Stimulated activated effector memory CD8-positive, alpha-beta T cell treated with anti-CD3 and anti-CD28 coated beads, Interleukin-12 subunit alpha, Interleukin-12 subunit beta, amount 100 ng/mL, for 72 hours (primary cell): ENCODE measurements at regions not wholly inside any gene's neighbourhood (a gene's known extent, or its start where the extent isn't known, plus 50 kb on each side); places are given as distances from the start of the nearest gene placed in this dataset.
"Not testable (repeated sequence)": the region's sequence is repeated elsewhere in the genome, so short reads cannot be mapped to it uniquely, and the experiment has no call there.

Source experiments
- ATAC-seq: fragments of 150-1000 bp; cut with Tn5 transposase; 2 replicates; pipeline ENCODE4 v1.10.0; 2021
- DNase-seq, 2 donors: peaks; one replicate each; pipeline ENCODE4 v3.0.0; 2021 to 2022; ENCODE audit warnings: low spot score in 2 of 2
- H3K27ac Mint-ChIP-seq: one replicate; pipeline ENCODE4 v1.8.0; 2022; ENCODE audit warnings: mild to moderate bottlenecking, mixed read lengths
- H3K36me3 Mint-ChIP-seq: one replicate; pipeline ENCODE4 v1.8.0; 2022; ENCODE audit warnings: mild to moderate bottlenecking, mixed read lengths
- H3K4me1 Mint-ChIP-seq: one replicate; pipeline ENCODE4 v1.8.0; 2022; ENCODE audit warnings: mixed read lengths
- H3K4me3 Mint-ChIP-seq: one replicate; pipeline ENCODE4 v1.8.0; 2022; ENCODE audit warnings: mild to moderate bottlenecking, mixed read lengths
- H3K9me3 Mint-ChIP-seq: one replicate; pipeline ENCODE4 v1.8.0; 2022; ENCODE audit warnings: mixed read lengths

GRCh38 chr12:58668871-58669270 is 251.4 kb downstream of the LRIG3 start:
- H3K9me3 Mint-ChIP-seq: peaks cover under 1% of the 10 kb centered on the region
- no peak overlapping the region for H3K4me3 Mint-ChIP-seq
- no peaks in the 10 kb centered on the region for H3K36me3 Mint-ChIP-seq
- ATAC-seq (no peak), DNase-seq (no peak)
- H3K27ac Mint-ChIP-seq: no peak overlapping the region
- no peaks in the 10 kb centered on the region for H3K4me1 Mint-ChIP-seq

- H3K36me3 Mint-ChIP-seq: no peaks in the 10 kb centered on the region
- no peak for DNase-seq
- no peaks in the 10 kb centered on the region for H3K4me1 Mint-ChIP-seq
- no peak overlapping the region for H3K4me3 Mint-ChIP-seq
- ATAC-seq: no peak
- H3K9me3 Mint-ChIP-seq: peaks cover 6% of the 10 kb centered on the region
- no peak overlapping the region for H3K27ac Mint-ChIP-seq
Measured at GRCh38 chr12:58670623-58671022, 249.7 kb downstream of the LRIG3 start.

- H3K4me3 Mint-ChIP-seq: no peak overlapping the region
- H3K27ac Mint-ChIP-seq: no peak overlapping the region
- ATAC-seq (no peak), DNase-seq (no peak)
- H3K36me3 Mint-ChIP-seq: no peaks in the 10 kb centered on the region
- H3K4me1 Mint-ChIP-seq: no peaks in the 10 kb centered on the region
- peaks cover 9% of the 10 kb centered on the region for H3K9me3 Mint-ChIP-seq
Measured at GRCh38 chr12:58671196-58671595, 249.1 kb downstream of the LRIG3 start.

GRCh38 chr12:58673021-58673420 is 247.3 kb downstream of the LRIG3 start:
- Mint-ChIP-seq H3K4me3 (no peak overlapping the region), H3K4me1 (no peaks in the 10 kb centered on the region), H3K36me3 (no peaks in the 10 kb centered on the region), H3K27ac (no peak overlapping the region), H3K9me3 (peaks cover 13% of the 10 kb centered on the region)
- ATAC-seq: no peak
- DNase-seq: no peak

- H3K4me1 Mint-ChIP-seq, ATAC-seq: not testable (repeated sequence)
- H3K9me3 Mint-ChIP-seq: peaks cover 27% of the 10 kb centered on the region
Measured at GRCh38 chr12:58677833-58678232, 242.5 kb downstream of the LRIG3 start.

GRCh38 chr12:58678753-58679152 is 241.6 kb downstream of the LRIG3 start:
- DNase-seq (no peak), ATAC-seq (no peak)
- Mint-ChIP-seq H3K4me3 (no peak overlapping the region), H3K9me3 (peaks cover 27% of the 10 kb centered on the region), H3K36me3 (no peaks in the 10 kb centered on the region), H3K4me1 (no peaks in the 10 kb centered on the region), H3K27ac (no peak overlapping the region)

More at GRCh38 chr12:58677833-58678232, 242.5 kb downstream of the LRIG3 start:
- not testable (repeated sequence) for DNase-seq, H3K36me3 Mint-ChIP-seq, H3K4me3 Mint-ChIP-seq, H3K27ac Mint-ChIP-seq

GRCh38 chr12:58681730-58682129 is 238.6 kb downstream of the LRIG3 start:
- no peak for DNase-seq
- no peak for ATAC-seq
- peaks cover 17% of the 10 kb centered on the region for H3K9me3 Mint-ChIP-seq
- H3K27ac Mint-ChIP-seq: no peak overlapping the region
- H3K36me3 Mint-ChIP-seq: no peaks in the 10 kb centered on the region
- no peak overlapping the region for H3K4me3 Mint-ChIP-seq
- no peaks in the 10 kb centered on the region for H3K4me1 Mint-ChIP-seq

GRCh38 chr12:58695263-58695662 is 225.0 kb downstream of the LRIG3 start:
- no peaks in the 10 kb centered on the region for H3K4me1 Mint-ChIP-seq
- DNase-seq: no peak
- H3K9me3 Mint-ChIP-seq: peaks cover 22% of the 10 kb centered on the region
- no peak overlapping the region for H3K27ac Mint-ChIP-seq
- no peaks in the 10 kb centered on the region for H3K36me3 Mint-ChIP-seq
- H3K4me3 Mint-ChIP-seq: no peak overlapping the region
- no peak for ATAC-seq

GRCh38 chr12:58701536-58701935 is 218.8 kb downstream of the LRIG3 start:
- DNase-seq: no peak
- H3K36me3 Mint-ChIP-seq: no peaks in the 10 kb centered on the region
- no peak overlapping the region for H3K27ac Mint-ChIP-seq
- H3K4me3 Mint-ChIP-seq: no peak overlapping the region
- H3K9me3 Mint-ChIP-seq: peaks cover 15% of the 10 kb centered on the region
- H3K4me1 Mint-ChIP-seq: no peaks in the 10 kb centered on the region
- ATAC-seq: no peak

- H3K4me1 Mint-ChIP-seq: no peaks in the 10 kb centered on the region
- peaks cover 18% of the 10 kb centered on the region for H3K9me3 Mint-ChIP-seq
- DNase-seq: no peak
- H3K27ac Mint-ChIP-seq: no peak overlapping the region
- no peaks in the 10 kb centered on the region for H3K36me3 Mint-ChIP-seq
- H3K4me3 Mint-ChIP-seq: no peak overlapping the region
- no peak for ATAC-seq
Measured at GRCh38 chr12:58703866-58704265, 216.4 kb downstream of the LRIG3 start.

GRCh38 chr12:58704770-58705169 is 215.5 kb downstream of the LRIG3 start:
- H3K27ac Mint-ChIP-seq, DNase-seq, ATAC-seq, H3K36me3 Mint-ChIP-seq, H3K4me1 Mint-ChIP-seq, H3K4me3 Mint-ChIP-seq: not testable (repeated sequence)
- H3K9me3 Mint-ChIP-seq: peaks cover 20% of the 10 kb centered on the region

- ATAC-seq (no peak), DNase-seq (no peak)
- Mint-ChIP-seq H3K9me3 (peaks cover 24% of the 10 kb centered on the region), H3K4me3 (no peak overlapping the region), H3K36me3 (no peaks in the 10 kb centered on the region), H3K4me1 (no peaks in the 10 kb centered on the region), H3K27ac (no peak overlapping the region)
Measured at GRCh38 chr12:58710901-58711300, 209.4 kb downstream of the LRIG3 start.

GRCh38 chr12:58711974-58712373 is 208.3 kb downstream of the LRIG3 start:
- no peaks in the 10 kb centered on the region for H3K36me3 Mint-ChIP-seq

GRCh38 chr12:58712976-58713375 is 207.3 kb downstream of the LRIG3 start:
- no peak for DNase-seq
- Mint-ChIP-seq H3K4me1 (no peaks in the 10 kb centered on the region), H3K27ac (no peak overlapping the region), H3K36me3 (no peaks in the 10 kb centered on the region), H3K4me3 (no peak overlapping the region), H3K9me3 (peaks cover 14% of the 10 kb centered on the region)
- no peak for ATAC-seq

More at GRCh38 chr12:58711974-58712373, 208.3 kb downstream of the LRIG3 start:
- no peak overlapping the region for H3K4me3 Mint-ChIP-seq
- H3K9me3 Mint-ChIP-seq: peaks cover 24% of the 10 kb centered on the region
- no peaks in the 10 kb centered on the region for H3K4me1 Mint-ChIP-seq
- H3K27ac Mint-ChIP-seq: no peak overlapping the region
- no peak for DNase-seq
- ATAC-seq: no peak

- Mint-ChIP-seq H3K9me3 (peaks cover 9% of the 10 kb centered on the region), H3K4me3 (no peak overlapping the region), H3K36me3 (no peaks in the 10 kb centered on the region), H3K4me1 (no peaks in the 10 kb centered on the region), H3K27ac (no peak overlapping the region)
- no peak for ATAC-seq
- DNase-seq: no peak
Measured at GRCh38 chr12:58719161-58719560, 201.1 kb downstream of the LRIG3 start.

GRCh38 chr12:58720421-58720820 is 199.9 kb downstream of the LRIG3 start:
- ATAC-seq: no peak
- Mint-ChIP-seq H3K9me3 (peaks cover 9% of the 10 kb centered on the region), H3K27ac (no peak overlapping the region), H3K4me1 (no peaks in the 10 kb centered on the region), H3K36me3 (no peaks in the 10 kb centered on the region), H3K4me3 (no peak overlapping the region)
- DNase-seq: no peak
